GM18507 (cell line): ENCODE measurements at regions not wholly inside any gene's neighbourhood (a gene's known extent, or its start where the extent isn't known, plus 50 kb on each side); places are given as distances from the start of the nearest gene placed in this dataset.

Source experiments
- DNase-seq: peaks from one replicate; pipeline ENCODE4 v3.0.0; 2011; ENCODE audit warnings: low read depth; ENCODE audit not compliant: insufficient read length; ENCODE audit errors: extremely low spot score
- FAIRE-seq: peaks from 2 replicates; lab custom pipeline; 2011; peaks lifted over from hg19 to GRCh38; lab: Jason Lieb, UNC

DNA sequence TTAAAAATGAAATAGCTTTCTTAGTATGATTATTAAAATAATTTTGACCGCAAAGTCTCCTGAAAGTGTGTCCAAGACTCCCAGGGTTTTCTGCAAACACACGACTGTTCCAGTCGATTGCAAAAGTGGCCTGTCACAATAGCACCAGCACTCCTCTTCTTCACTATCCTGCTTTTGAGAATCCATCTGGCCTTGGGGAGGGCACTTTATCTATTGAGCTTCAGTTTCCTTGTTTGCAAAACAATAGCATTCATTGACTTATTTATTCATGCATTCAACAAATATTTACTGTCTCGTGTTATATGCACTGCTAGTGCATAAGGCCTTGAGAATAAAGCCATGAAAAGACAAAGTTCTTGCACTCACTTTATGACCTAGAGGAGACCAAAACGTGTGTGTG is 96.2 kb upstream of the NTM start:
- FAIRE-seq (no peak), DNase-seq (no peak)

GRCh38 chr11:131275580-131275979 is 94.8 kb upstream of the NTM start:
- DNase-seq (no peak), FAIRE-seq (no peak)

DNA sequence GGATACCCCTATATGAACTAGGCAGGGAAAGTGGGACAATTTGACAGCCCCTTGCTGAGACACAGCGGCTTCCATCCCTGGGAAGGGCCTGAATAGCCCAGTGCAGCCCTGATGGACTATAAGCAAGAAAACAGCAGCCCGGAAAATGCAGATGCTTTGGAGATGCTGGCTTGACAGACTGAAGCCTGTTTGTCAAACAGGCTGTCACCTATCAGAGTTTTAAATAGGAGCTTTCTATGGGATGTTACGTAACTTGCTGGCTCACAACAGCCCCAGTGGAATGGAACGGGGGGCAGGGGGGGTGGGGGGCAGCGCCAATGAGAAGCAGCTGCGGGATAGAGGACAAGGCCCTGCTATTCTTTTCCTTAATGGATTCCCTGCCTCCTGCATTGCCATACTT is 91.9 kb upstream of the NTM start:
- DNase-seq = no peak
- FAIRE-seq = no peak

- DNase-seq (no peak), FAIRE-seq (no peak)
Observed at GRCh38 chr11:131279654-131280384, 90.6 kb upstream of the NTM start.

GRCh38 chr11:131281316-131281715 is 89.1 kb upstream of the NTM start:
- FAIRE-seq = no peak
- DNase-seq = no peak

- FAIRE-seq = no peak
Observed at GRCh38 chr11:131284041-131284440, 86.4 kb upstream of the NTM start.

DNA sequence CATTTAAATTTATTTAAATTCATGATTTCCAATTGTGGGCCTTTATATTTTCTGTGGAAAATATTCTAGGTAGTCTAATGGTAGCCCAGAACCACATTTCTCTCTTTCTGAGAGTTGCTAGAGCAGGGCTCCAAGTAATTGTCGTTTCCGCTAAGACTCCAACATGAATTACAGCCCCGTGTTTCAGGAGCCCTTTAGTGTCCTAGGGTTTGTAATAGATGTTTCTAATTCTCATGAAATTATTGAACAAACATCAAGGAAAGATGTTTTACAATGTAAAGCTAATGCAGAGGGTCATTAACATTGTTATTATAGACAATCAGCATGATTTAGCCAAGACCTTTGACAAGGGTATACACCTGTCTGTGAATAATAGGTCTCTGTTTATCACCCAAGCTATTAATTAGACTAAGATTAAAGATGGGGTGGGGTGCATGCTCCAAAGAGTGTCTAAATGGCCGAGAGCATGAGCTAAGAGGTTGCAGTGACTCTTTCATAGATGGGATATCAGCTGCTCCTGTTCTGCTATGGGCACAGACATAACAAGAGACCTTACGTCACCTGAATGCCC is 81.8 kb upstream of the NTM start:
- DNase-seq (no peak), FAIRE-seq (no peak)

More at GRCh38 chr11:131284041-131284440, 86.4 kb upstream of the NTM start:
- DNase-seq = no peak

GRCh38 chr11:131290185-131290584 is 80.2 kb upstream of the NTM start:
- DNase-seq = no peak
- no peak for FAIRE-seq

- no peak for DNase-seq
- FAIRE-seq = no peak
Observed at GRCh38 chr11:131295986-131296385, 74.4 kb upstream of the NTM start.

DNA sequence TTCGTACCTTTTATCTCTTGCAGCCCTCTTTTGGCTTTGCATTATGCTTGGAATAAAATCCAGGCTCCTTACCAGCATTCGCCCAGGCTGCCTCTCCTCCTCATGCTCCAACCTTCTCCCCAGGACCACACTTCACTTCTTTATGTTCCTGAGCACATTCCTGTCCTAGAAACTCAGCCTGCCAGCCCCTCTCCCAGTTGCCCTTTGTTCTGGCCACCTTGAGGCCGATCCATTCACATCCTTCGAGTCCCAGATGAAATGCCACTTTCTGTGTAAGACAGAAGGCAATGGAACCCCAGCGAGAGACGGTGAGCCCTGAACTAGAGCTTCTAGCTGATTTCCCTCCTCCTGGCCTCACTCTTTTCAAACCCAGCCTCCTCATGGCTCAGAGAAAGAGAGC is 73.0 kb upstream of the NTM start:
- no peak for FAIRE-seq

DNA sequence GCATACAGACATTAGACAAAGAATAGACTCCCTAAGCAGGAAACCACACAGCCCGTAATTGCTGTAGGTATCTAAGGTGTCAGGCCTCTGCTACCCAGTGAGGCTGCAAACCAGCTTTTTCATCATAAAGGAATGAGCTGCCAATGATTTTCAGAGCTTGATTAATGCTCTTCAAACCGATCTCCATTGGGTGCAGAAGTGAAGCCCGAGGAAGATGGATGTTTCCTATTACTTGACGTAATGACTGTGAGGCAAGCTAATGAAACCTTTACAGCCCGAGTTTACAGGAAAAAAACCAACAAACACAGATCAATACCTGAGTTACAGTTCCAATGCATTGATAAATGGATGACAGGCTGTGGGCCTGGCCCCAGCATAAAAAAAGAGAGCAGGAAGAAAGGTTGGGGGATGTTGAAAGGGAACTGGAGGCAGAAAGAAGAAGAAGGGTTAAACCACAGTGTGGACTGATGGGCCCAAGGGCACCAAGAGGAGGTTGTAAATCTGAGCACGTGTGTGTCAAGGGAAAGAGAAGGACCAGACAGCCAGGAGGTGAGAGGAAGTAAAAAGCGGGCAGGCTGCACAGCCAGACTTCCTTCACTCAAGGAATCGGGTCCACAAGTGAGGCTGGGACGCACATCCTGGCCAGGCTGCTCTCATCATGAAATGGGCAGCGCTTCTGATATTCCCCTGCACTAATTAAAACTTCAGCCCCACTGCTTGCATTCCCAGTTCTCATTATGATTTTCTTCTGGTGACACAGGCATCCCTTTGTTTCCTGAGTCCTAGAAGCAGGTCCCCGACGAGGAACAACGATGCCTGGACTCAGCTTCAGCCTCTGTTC is 70.6 kb upstream of the NTM start:
- DNase-seq = no peak
- FAIRE-seq = no peak

More for the DNA sequence above, 73.0 kb upstream of the NTM start:
- DNase-seq = no peak

DNA sequence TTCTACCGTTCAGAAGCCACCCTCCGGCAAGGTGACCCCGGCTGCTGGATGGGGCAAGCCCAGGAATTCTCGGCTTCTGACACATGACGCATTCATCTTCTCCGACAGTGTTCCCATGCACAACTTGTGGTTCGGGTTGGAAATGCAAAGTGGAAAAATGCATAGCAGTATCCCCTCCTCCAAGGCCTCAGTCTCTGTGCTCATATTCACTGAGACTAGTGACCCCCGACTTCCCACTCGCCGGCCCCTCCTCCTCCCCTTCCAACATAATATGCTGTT is 70.0 kb upstream of the NTM start:
- FAIRE-seq = no peak
- no peak for DNase-seq

- FAIRE-seq (no peak), DNase-seq (no peak)
Observed at GRCh38 chr11:131301306-131301705, 69.1 kb upstream of the NTM start.

GRCh38 chr11:131302836-131303235 is 67.6 kb upstream of the NTM start:
- no peak for FAIRE-seq
- no peak for DNase-seq

DNA sequence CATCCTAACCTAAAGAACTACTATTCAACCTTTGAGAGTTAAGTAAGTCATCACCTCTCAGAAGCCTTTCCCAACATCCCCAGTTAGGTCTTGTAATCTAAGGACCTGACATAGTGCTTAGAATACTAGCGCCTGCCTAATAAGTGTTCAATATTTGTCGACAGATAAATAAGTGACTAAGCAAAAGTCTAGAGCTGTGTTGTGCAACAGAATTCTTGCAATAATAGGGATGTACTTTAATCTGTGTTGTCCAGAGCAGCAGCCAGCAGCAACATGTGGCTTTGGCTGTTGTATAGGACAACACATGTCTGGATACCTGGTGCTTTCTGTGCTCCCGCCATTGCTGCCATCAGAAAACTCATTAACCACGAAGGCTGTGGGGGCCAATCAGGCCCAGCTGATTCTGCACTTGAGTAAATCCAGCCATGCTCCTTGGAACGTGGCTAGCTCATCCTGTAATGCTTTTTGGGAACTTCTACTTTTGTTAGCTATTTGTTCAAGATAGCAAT is 66.8 kb upstream of the NTM start:
- FAIRE-seq = no peak
- no peak for DNase-seq

DNA sequence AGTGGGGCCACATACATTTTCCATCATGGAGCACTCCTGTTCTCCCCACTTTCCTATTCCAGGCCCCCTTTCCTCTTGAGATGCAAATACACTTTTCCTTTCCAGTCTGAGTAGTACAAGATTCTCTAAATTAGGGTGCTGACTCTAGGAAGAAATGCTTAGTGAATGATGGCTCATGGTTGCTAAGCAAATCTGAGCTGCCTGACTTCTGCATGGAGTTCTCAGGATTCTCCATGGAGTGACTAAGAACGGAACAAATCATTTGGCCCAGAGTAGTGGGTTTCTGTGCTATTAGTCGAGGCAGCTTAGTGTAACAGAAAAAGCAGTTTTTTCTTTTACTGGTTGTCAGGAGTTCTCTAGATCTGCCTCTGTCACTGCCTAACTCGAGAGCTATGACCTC is 65.4 kb upstream of the NTM start:
- FAIRE-seq = no peak
- no peak for DNase-seq

DNA sequence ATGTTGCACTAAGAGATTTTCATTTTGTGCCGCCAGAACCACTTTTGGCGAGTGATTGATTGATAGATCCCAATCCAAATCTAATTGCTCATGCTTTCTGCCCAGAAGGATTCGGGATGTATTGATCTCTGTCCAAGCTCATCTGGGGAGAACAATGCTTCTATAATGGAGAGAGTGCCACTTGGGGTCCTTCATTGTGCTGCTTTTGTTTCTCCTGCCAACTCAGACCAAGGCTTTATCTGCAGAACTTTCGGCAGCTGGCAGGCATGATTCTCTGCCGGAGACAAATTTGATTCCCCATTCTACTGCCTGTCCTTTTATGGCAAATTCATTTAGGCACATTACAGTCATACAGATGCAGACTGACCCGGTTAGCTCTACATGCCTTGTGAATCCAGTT is 62.9 kb upstream of the NTM start:
- FAIRE-seq (no peak), DNase-seq (no peak)

DNA sequence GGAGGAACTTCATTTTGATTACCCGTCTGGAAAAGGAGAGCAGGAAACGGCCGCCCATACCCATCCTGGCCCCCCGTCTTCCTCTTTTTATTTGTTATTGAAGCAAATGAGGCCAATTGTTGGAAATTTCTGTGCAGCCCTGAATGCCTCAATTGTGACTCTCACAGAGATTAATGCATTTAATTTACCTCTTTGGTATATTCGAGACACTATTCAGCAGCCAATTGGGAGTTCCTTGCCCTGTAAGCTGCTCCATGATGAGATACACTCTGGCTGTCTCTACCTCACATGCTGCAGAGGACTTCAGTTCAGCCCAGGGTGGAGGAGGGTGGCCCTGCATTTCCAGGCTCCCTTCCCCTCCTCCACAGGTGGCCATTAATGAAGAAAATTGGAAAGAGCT is 60.6 kb upstream of the NTM start:
- DNase-seq (no peak), FAIRE-seq (no peak)

- no peak for DNase-seq
- no peak for FAIRE-seq
Observed at GRCh38 chr11:131311776-131312514, 58.5 kb upstream of the NTM start.
